Brain microvascular endothelial cell (primary cell): ENCODE measurements at regions not wholly inside any gene's neighbourhood (a gene's known extent, or its start where the extent isn't known, plus 50 kb on each side); places are given as distances from the start of the nearest gene placed in this dataset.

Source experiments
- DNase-seq: peaks from one replicate; pipeline ENCODE4 v3.0.0-alpha.2; 2020
- H3K27ac ChIP-seq: fragments of 250-450 bp; sonication (Bioruptor Pico); 2 replicates; pipeline ENCODE4 v1.5.1; 2020; ENCODE audit warnings: mild to moderate bottlenecking, moderate library complexity
- H3K27me3 ChIP-seq: fragments of 250-450 bp; sonication (Bioruptor Pico); replicated peaks from 2 replicates; pipeline ENCODE4 v1.5.1; 2020; ENCODE audit warnings: mild to moderate bottlenecking
- H3K36me3 ChIP-seq: fragments of 250-450 bp; sonication (Bioruptor Pico); replicated peaks from 2 replicates; pipeline ENCODE4 v1.5.1; 2020; ENCODE audit warnings: mild to moderate bottlenecking
- H3K4me3 ChIP-seq: 2 replicates; pipeline ENCODE4 v1.5.1; 2011; ENCODE audit warnings: low read depth, mild to moderate bottlenecking, control low read depth, low read length, moderate library complexity
- CTCF ChIP-seq: IDR thresholded peaks from 2 replicates; pipeline ENCODE4 v1.5.1; 2011; ENCODE audit warnings: low read depth, mild to moderate bottlenecking, moderate library complexity, low read length, control low read depth, inconsistent platforms; ENCODE audit errors: missing control alignments
- in situ Hi-C: cut with HindIII; loops from 2 replicates; pipeline ENCODE4 v1.10.0; 2017; ENCODE audit warnings: low sequenced_read_pairs, low pct_ligation_motif_present

GRCh38 chr14:80146941-80147340, 64.4 kb downstream of the DIO2 start:
- H3K4me3 ChIP-seq, result no peak overlapping the region
- H3K27me3 ChIP-seq, result no peaks in the 10 kb centered on the region
- in situ Hi-C loops, result no loop called here
- H3K27ac ChIP-seq, result no peak overlapping the region
- DNase-seq, result no peak
- no peak for TF ChIP-seq CTCF
- H3K36me3 ChIP-seq, result no peaks in the 10 kb centered on the region

DNA sequence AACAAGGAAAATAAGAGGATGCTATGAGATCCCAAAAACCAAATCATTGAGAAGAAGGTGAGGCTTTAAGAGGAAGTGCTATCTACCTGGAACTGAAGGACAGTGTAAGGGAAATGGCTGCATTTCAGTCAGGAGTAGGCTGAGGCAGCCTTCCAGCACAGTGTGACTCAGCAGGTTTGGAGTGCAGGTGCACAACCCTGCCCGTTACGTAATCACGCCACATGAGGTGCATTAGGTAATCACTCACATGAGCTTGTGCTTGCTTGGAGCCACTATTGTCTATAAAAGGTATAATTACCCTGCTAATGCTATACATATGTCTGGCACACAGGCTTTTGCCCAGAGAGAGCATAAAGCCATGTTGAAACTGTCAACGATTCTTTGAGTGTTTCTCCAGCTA, 74.9 kb downstream of the DIO2 start:
- in situ Hi-C loops, result no loop called here
- Histone ChIP-seq H3K27me3 (no peaks in the 10 kb centered on the region), H3K36me3 (no peaks in the 10 kb centered on the region), H3K4me3 (no peak overlapping the region), H3K27ac (no peak overlapping the region)
- DNase-seq, result no peak
- no peak for TF ChIP-seq CTCF

DNA sequence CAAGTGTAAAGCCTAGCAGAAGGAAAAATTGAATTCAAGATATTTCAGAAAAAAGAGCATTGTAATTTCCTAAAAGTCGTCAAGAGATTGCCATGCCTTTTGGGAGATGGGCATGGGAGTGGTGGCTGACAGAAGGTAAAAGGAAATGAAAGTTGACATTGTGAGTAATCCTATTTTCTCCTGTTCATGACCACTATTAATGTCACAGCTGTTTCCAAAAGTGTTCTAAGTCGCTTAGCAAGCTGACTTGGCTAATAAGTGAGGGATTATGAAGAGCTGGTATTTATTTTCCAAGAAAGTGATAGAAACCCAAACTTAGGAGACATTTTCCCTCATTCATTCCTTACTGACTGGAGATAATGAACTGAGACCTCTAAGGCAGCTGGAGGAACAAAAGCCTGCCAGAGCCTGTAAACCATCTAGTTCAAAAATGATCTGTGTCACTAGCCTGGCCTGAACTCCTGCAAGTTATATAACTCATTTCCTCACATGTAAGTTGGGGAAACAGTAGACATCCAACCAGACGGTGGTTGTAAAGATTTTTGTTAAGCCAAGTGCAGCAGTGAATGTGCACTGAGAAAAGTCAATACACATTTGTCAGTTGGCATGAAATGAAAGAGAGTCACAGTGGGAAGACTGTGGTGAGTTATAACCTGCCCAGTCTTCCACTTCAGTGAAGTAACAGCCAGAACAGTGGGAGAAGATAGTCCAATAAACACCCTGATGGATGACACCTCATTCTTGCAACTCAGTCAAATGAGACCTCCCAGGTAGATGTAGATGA, 75.8 kb downstream of the DIO2 start:
- no peak for TF ChIP-seq CTCF
- no peaks in the 10 kb centered on the region for H3K27me3 ChIP-seq
- H3K4me3 ChIP-seq, result no peak overlapping the region
- no peak overlapping the region for H3K27ac ChIP-seq
- H3K36me3 ChIP-seq, result no peaks in the 10 kb centered on the region
- in situ Hi-C loops, result no loop called here
- DNase-seq, result no peak

DNA sequence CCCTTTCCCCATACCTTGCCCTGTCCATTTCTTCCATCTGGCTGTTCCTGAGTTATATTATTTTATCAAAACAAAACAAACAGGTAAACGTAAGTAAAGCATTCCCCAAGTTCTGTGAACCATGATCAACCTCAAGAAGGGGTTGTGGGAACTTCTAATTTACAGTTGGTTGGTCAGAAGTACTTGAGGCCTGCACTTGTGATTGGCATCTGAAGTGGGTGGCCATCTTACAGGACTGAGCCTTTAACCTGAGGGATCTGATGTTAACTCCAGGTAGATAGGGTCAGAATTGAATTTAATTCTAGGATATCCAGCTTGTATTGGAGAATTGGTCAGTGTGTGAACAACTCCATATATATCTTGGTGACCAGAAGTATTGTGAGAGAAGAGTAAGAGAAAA, 77.0 kb downstream of the DIO2 start:
- no peak overlapping the region for H3K4me3 ChIP-seq
- H3K27ac ChIP-seq, result no peak overlapping the region
- no peaks in the 10 kb centered on the region for H3K27me3 ChIP-seq
- DNase-seq, result no peak
- in situ Hi-C loops, result no loop called here
- no peak for TF ChIP-seq CTCF
- no peaks in the 10 kb centered on the region for H3K36me3 ChIP-seq

- in situ Hi-C loops, result no loop called here
Measured at GRCh38 chr14:80133457-80133856, 77.8 kb downstream of the DIO2 start.

More at GRCh38 chr14:80133457-80133856, 77.8 kb downstream of the DIO2 start:
- no peak for DNase-seq
- Histone ChIP-seq H3K27me3 (no peaks in the 10 kb centered on the region), H3K27ac (no peak overlapping the region), H3K4me3 (no peak overlapping the region), H3K36me3 (no peaks in the 10 kb centered on the region)
- no peak for TF ChIP-seq CTCF
